Trophoblast cell (in vitro differentiated cells and primary cell): ENCODE measurements at regions not wholly inside any gene's neighbourhood (a gene's known extent, or its start where the extent isn't known, plus 50 kb on each side); places are given as distances from the start of the nearest gene placed in this dataset.

Experiments
- DNase-seq, 2 donors: peaks; one replicate each; pipeline ENCODE4 v3.0.0-alpha.2; 2016
- H2AFZ ChIP-seq: 2 replicates; pipeline ENCODE4 v1.6.1; 2013; ENCODE audit warnings: low read length, moderate library complexity, mild to moderate bottlenecking; ENCODE audit not compliant: insufficient read depth, poor library complexity
- H2AK5ac ChIP-seq: 2 replicates; pipeline ENCODE4 v1.6.1; 2013; ENCODE audit warnings: mild to moderate bottlenecking, low read length
- H2BK120ac ChIP-seq: 2 replicates; pipeline ENCODE4 v1.6.1; 2013; ENCODE audit warnings: low read length, mild to moderate bottlenecking, moderate library complexity; ENCODE audit not compliant: insufficient read depth, poor library complexity
- H2BK12ac ChIP-seq: 2 replicates; pipeline ENCODE4 v1.6.1; 2013; ENCODE audit warnings: mild to moderate bottlenecking, low read length, moderate library complexity
- H2BK5ac ChIP-seq: 2 replicates; pipeline ENCODE4 v1.6.1; 2013; ENCODE audit warnings: low read length, low read depth, moderate library complexity, mild to moderate bottlenecking; ENCODE audit not compliant: poor library complexity
- H3K14ac ChIP-seq: 2 replicates; pipeline ENCODE4 v1.6.1; 2013; ENCODE audit warnings: mild to moderate bottlenecking, low read length
- H3K18ac ChIP-seq: 2 replicates; pipeline ENCODE4 v1.6.1; 2013; ENCODE audit warnings: mild to moderate bottlenecking, low read length
- H3K23ac ChIP-seq: 2 replicates; pipeline ENCODE4 v1.6.1; 2013; ENCODE audit warnings: low read length
- H3K27ac ChIP-seq: 2 replicates; pipeline ENCODE4 v1.5.1; 2013; ENCODE audit warnings: low read depth, mild to moderate bottlenecking, inconsistent platforms, low read length, moderate library complexity
- H3K27me3 ChIP-seq: 2 replicates; pipeline ENCODE4 v1.6.1; 2013; ENCODE audit warnings: inconsistent platforms, mild to moderate bottlenecking, low read length, moderate library complexity; ENCODE audit not compliant: insufficient read depth
- H3K36me3 ChIP-seq, 2 experiments: 1 replicate in 1 of 2; 2 replicates in 1 of 2; pipeline ENCODE4 v1.6.1; 2013; ENCODE audit warnings: low read length in 2 of 2, mild to moderate bottlenecking in 2 of 2, moderate library complexity in 1 of 2; ENCODE audit not compliant: insufficient read depth in 2 of 2, control insufficient read depth in 1 of 2
- H3K4ac ChIP-seq: 2 replicates; pipeline ENCODE4 v1.6.1; 2013; ENCODE audit warnings: low read depth, mild to moderate bottlenecking, low read length, moderate library complexity
- H3K4me1 ChIP-seq, 2 experiments: 1 replicate in 1 of 2; 2 replicates in 1 of 2; pipeline ENCODE4 v1.6.1; 2013; ENCODE audit warnings: low read length in 2 of 2, mild to moderate bottlenecking in 2 of 2, moderate library complexity in 1 of 2; ENCODE audit not compliant: insufficient read depth in 2 of 2, control insufficient read depth in 1 of 2
- H3K4me2 ChIP-seq: 2 replicates; pipeline ENCODE4 v1.6.1; 2013; ENCODE audit warnings: inconsistent platforms, mild to moderate bottlenecking, low read length, moderate library complexity
- H3K4me3 ChIP-seq: 2 replicates; pipeline ENCODE4 v1.5.1; 2013; ENCODE audit warnings: mild to moderate bottlenecking, low read depth, low read length, inconsistent platforms
- H3K79me1 ChIP-seq: one replicate; pipeline ENCODE4 v1.6.1; 2013; ENCODE audit warnings: low read length
- H3K79me2 ChIP-seq: 2 replicates; pipeline ENCODE4 v1.6.1; 2013; ENCODE audit warnings: low read length, mild to moderate bottlenecking; ENCODE audit not compliant: control insufficient read depth, insufficient read depth, poor library complexity
- H3K9ac ChIP-seq: 2 replicates; pipeline ENCODE4 v1.6.1; 2013; ENCODE audit warnings: mild to moderate bottlenecking, low read length
- H3K9me3 ChIP-seq: 2 replicates; pipeline ENCODE4 v1.6.1; 2013; ENCODE audit warnings: low read depth, mild to moderate bottlenecking, control low read depth, inconsistent platforms, low read length; ENCODE audit not compliant: insufficient read depth
- H4K12ac ChIP-seq: 2 replicates; pipeline ENCODE4 v1.6.1; 2013; ENCODE audit warnings: low read depth, mild to moderate bottlenecking, low read length, moderate library complexity
- H4K8ac ChIP-seq: 2 replicates; pipeline ENCODE4 v1.6.1; 2013; ENCODE audit warnings: low read depth, mild to moderate bottlenecking, low read length, moderate library complexity
- H4K91ac ChIP-seq: one replicate; pipeline ENCODE4 v1.6.1; 2013; ENCODE audit warnings: low read depth, mild to moderate bottlenecking, low read length, moderate library complexity
- WGBS: extraction: QIAGEN DNeasy Blood & Tissue Kit; methylation state at CpG from one replicate; pipeline ENCODE4 v1.1.7; 2013; ENCODE audit warnings: missing lambda C conversion rate; ENCODE audit not compliant: insufficient read length, insufficient coverage; ENCODE audit errors: extremely low coverage; 5-methylcytosine and 5-hydroxymethylcytosine counted together

DNA sequence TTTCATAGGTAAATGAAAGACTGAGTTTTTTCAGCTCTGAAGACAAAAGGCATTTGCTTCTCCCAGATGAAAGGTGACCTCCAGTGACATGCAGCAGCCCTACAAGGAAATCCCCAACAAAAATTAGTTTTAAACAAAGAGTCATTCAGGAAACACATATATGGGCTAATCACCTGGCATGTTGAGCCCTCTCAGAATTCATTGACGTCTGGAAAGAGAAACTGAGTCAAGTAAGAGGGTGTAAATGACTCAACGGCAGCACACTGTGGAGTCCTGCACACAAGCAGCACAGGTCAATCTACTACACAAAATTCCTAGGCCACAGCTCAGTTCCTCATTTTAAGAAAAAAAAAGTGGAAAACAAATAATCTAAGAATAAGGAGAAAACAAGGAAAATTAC lies 592.3 kb downstream of the EPHA7 start:
- Histone ChIP-seq H2BK120ac (no peak overlapping the region), H3K27ac (no peak overlapping the region), H3K9me3 (no peaks in the 10 kb centered on the region), H3K9ac (no peak overlapping the region), H3K4me2 (no peak overlapping the region), H4K8ac (no peak overlapping the region), H3K23ac (no peak overlapping the region), H2BK5ac (no peak overlapping the region), H2BK12ac (no peak overlapping the region), H3K4me3 (no peak overlapping the region), H3K79me2 (no peaks in the 10 kb centered on the region), H2AK5ac (no peak overlapping the region), H4K12ac (no peak overlapping the region), H3K79me1 (no peaks in the 10 kb centered on the region), H4K91ac (no peak overlapping the region), H3K4me1 (no peaks in the 10 kb centered on the region), H3K18ac (no peak overlapping the region), H2AFZ (no peak overlapping the region), H3K14ac (no peak overlapping the region), H3K36me3 (no peaks in the 10 kb centered on the region), H3K4ac (no peak overlapping the region), H3K27me3 (no peaks in the 10 kb centered on the region)
- no CpG with 5 or more reads among the region's 2 CpGs for WGBS
- no peak for DNase-seq

DNA sequence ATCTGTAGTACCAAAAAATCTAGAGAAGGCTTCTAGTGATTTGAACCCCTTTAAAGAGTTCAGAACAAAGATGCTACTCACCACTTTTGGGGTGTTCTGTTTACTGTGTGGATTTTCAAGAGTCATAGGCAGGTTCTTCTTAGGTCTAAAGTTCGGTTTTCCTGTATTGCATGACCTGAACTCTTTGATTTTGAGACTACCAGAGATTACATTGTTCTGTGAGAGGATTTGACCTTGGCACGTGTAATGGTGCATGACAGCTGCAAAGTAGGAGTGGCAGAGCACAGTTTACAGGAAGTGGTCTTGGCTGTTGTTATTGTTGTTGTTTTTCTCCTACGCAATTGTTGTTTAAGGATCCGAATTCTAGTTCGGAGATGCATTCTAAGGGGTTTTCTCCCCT lies 592.7 kb downstream of the EPHA7 start:
- no peak overlapping the region for H2BK120ac ChIP-seq
- no peaks in the 10 kb centered on the region for H3K36me3 ChIP-seq
- no peak overlapping the region for H3K4ac ChIP-seq
- H4K91ac ChIP-seq: no peak overlapping the region
- no peak overlapping the region for H3K9ac ChIP-seq
- H2AK5ac ChIP-seq: no peak overlapping the region
- H3K79me2 ChIP-seq: no peaks in the 10 kb centered on the region
- H3K9me3 ChIP-seq: no peaks in the 10 kb centered on the region
- H3K79me1 ChIP-seq: no peaks in the 10 kb centered on the region
- no peak overlapping the region for H3K4me2 ChIP-seq
- no peak overlapping the region for H4K8ac ChIP-seq
- no peak overlapping the region for H3K4me3 ChIP-seq
- H2BK5ac ChIP-seq: no peak overlapping the region
- H3K27ac ChIP-seq: no peak overlapping the region
- no peak overlapping the region for H4K12ac ChIP-seq
- no peak overlapping the region for H3K18ac ChIP-seq
- H2BK12ac ChIP-seq: no peak overlapping the region
- no peak overlapping the region for H3K14ac ChIP-seq
- no peak overlapping the region for H3K23ac ChIP-seq
- no peaks in the 10 kb centered on the region for H3K4me1 ChIP-seq
- WGBS: no CpG with 5 or more reads among the region's 5 CpGs
- H2AFZ ChIP-seq: no peak overlapping the region
- H3K27me3 ChIP-seq: no peaks in the 10 kb centered on the region
- DNase-seq: no peak

DNA sequence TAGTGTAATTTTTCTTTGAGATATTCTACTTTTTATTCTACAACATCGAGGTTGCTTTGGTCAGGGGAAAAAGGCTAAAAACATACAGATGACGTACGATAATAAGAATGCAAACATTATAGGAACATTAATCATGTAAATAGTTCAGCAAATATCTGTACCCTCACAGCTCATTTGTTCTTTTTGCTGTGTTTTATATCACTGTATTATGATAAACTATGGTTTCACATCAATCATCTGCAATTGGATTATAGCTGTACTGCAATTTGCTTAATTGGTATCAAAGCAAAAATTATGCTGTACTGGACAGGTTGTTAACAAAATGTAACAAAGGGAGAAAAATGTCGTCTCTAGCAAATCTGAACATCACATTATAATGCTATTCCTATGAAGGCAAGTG lies 597.1 kb downstream of the EPHA7 start:
- no peak overlapping the region for H3K14ac ChIP-seq
- H2AK5ac ChIP-seq: no peak overlapping the region
- H3K4me2 ChIP-seq: no peak overlapping the region
- no peak overlapping the region for H4K91ac ChIP-seq
- H3K27ac ChIP-seq: no peak overlapping the region
- no peaks in the 10 kb centered on the region for H3K27me3 ChIP-seq
- H3K79me2 ChIP-seq: no peaks in the 10 kb centered on the region
- WGBS: no CpG with 5 or more reads among the region's 4 CpGs
- no peak overlapping the region for H3K23ac ChIP-seq
- H4K12ac ChIP-seq: no peak overlapping the region
- H3K9me3 ChIP-seq: no peaks in the 10 kb centered on the region
- H3K4ac ChIP-seq: no peak overlapping the region
- H3K79me1 ChIP-seq: no peaks in the 10 kb centered on the region
- no peak overlapping the region for H2AFZ ChIP-seq
- no peak overlapping the region for H2BK120ac ChIP-seq
- no peaks in the 10 kb centered on the region for H3K4me1 ChIP-seq
- H3K9ac ChIP-seq: no peak overlapping the region
- H4K8ac ChIP-seq: no peak overlapping the region
- H3K36me3 ChIP-seq: no peaks in the 10 kb centered on the region
- no peak overlapping the region for H2BK5ac ChIP-seq
- DNase-seq: no peak
- no peak overlapping the region for H3K4me3 ChIP-seq
- H3K18ac ChIP-seq: no peak overlapping the region
- H2BK12ac ChIP-seq: no peak overlapping the region

DNA sequence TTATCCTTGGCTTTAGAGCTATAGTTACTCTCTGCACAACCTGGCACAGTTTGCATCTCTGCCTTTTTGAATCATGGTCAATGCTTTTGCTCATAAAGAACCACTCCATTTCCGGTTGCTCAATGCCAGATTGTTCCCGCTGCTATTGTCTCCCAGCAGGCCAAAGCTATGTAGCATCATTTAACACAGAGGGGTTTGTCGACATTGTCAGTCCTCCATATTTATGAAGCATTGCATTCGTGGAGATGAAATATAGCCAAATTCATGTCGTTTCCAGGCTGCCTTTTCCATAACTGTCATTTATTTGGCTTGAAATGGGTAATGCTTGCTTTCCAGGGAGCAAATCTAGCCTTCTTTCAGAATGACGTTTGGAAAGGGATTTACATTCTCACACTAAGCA lies 598.8 kb downstream of the EPHA7 start:
- Histone ChIP-seq H3K79me1 (no peaks in the 10 kb centered on the region), H3K4me2 (no peak overlapping the region), H3K27me3 (no peaks in the 10 kb centered on the region), H2BK120ac (no peak overlapping the region), H3K23ac (no peak overlapping the region), H3K4me1 (no peaks in the 10 kb centered on the region), H3K14ac (no peak overlapping the region), H3K27ac (no peak overlapping the region), H3K4ac (no peak overlapping the region), H2AFZ (no peak overlapping the region), H3K18ac (no peak overlapping the region), H3K36me3 (no peaks in the 10 kb centered on the region), H4K8ac (no peak overlapping the region), H3K4me3 (no peak overlapping the region), H3K79me2 (no peaks in the 10 kb centered on the region), H3K9ac (no peak overlapping the region), H4K12ac (no peak overlapping the region), H2BK5ac (no peak overlapping the region), H2AK5ac (no peak overlapping the region), H4K91ac (no peak overlapping the region), H2BK12ac (no peak overlapping the region), H3K9me3 (no peaks in the 10 kb centered on the region)
- no CpG with 5 or more reads among the region's 6 CpGs for WGBS
- no peak for DNase-seq
